ENCODE measurements at regions not wholly inside any gene's neighbourhood (a gene's known extent, or its start where the extent isn't known, plus 50 kb on each side); places are given as distances from the start of the nearest gene placed in this dataset.
"Not testable (repeated sequence)": the region's sequence is repeated elsewhere in the genome, so short reads cannot be mapped to it uniquely, and the experiment has no call there.

- no peak overlapping the region for H3K27ac ChIP-seq
- H3K4me1 ChIP-seq = no peaks in the 10 kb centered on the region
- 44 to 57% methylated on average over 5 to 6 of the region's 7 CpGs for WGBS, 2 donors
- no peak for DNase-seq
- no peaks in the 10 kb centered on the region for H3K36me3 ChIP-seq
- H3K4me3 ChIP-seq = no peak overlapping the region
- peaks cover 0 to 12% (median 0%) of the 10 kb centered on the region in 4 donors for H3K27me3 ChIP-seq
- H3K9me3 ChIP-seq = no peaks in the 10 kb centered on the region
- intact Hi-C loops (cut with DNase I) = no loop called here
- TF ChIP-seq CTCF (IDR thresholded peaks at IDR 0.05) = peak in 4 of 6 experiments; percentile 16 to 39 (median 31)
- no peak for TF ChIP-seq POLR2A (IDR thresholded peaks at IDR 0.05)
These were observed 285.1 kb downstream of the CCSER2 start for GRCh38 chr10:84613336-84614021.

- DNase-seq = no peak
- Histone ChIP-seq H3K36me3 (no peaks in the 10 kb centered on the region), H3K27me3 (peaks cover 0 to 4% (median 0%) of the 10 kb centered on the region in 4 donors), H3K4me3 (no peak overlapping the region), H3K4me1 (no peaks in the 10 kb centered on the region), H3K27ac (no peak overlapping the region), H3K9me3 (no peaks in the 10 kb centered on the region)
- 61 to 70% methylated on average over 6 of the region's 6 CpGs for WGBS, 2 donors
- intact Hi-C loops (cut with DNase I) = no loop called here
- TF ChIP-seq POLR2A (IDR thresholded peaks at IDR 0.05) (no peak), CTCF (IDR thresholded peaks at IDR 0.05) (no peak)
These were observed 298.2 kb downstream of the CCSER2 start for GRCh38 chr10:84626397-84627087.

- WGBS, 2 donors = 58 to 70% methylated on average over 5 of the region's 5 CpGs
- intact Hi-C loops (cut with DNase I) = no loop called here
These were observed 304.5 kb downstream of the CCSER2 start for GRCh38 chr10:84632866-84633265.

DNA sequence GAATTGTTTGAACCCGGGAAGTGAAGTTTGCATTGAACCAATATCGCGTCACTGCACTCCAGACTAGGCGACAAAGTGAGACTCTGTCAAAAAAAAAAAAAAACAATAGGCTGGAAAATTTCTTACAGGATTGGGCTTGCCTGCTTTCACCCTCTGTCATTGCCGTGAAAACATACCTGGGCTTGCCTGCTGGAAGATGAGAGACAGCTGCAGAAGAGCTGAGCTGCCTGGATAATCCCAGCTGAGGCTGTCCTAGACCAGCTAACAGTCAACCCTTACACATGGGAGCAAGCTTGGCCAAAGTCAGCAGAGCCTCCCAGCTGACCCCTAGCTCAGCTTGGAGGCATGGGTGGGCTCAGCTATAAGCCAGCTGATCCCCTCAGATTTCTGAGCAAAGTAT lies 306.2 kb downstream of the CCSER2 start:
- 39 to 48% methylated on average over 5 of the region's 5 CpGs for WGBS, 2 donors
- H3K9me3 ChIP-seq = no peaks in the 10 kb centered on the region
- no peaks in the 10 kb centered on the region for H3K27me3 ChIP-seq
- no peak overlapping the region for H3K27ac ChIP-seq
- TF ChIP-seq CTCF (IDR thresholded peaks at IDR 0.05) = no peak
- no peak for TF ChIP-seq POLR2A (IDR thresholded peaks at IDR 0.05)
- no peaks in the 10 kb centered on the region for H3K36me3 ChIP-seq
- intact Hi-C loops (cut with DNase I) = no loop called here
- H3K4me1 ChIP-seq = no peaks in the 10 kb centered on the region
- H3K4me3 ChIP-seq = no peak overlapping the region
- no peak for DNase-seq

More at GRCh38 chr10:84632866-84633265, 304.5 kb downstream of the CCSER2 start:
- no peak for DNase-seq
- Histone ChIP-seq H3K9me3 (no peaks in the 10 kb centered on the region), H3K4me3 (no peak overlapping the region), H3K4me1 (no peaks in the 10 kb centered on the region), H3K27me3 (peaks cover 0 to 4% (median 0%) of the 10 kb centered on the region in 4 donors), H3K36me3 (no peaks in the 10 kb centered on the region), H3K27ac (no peak overlapping the region)
- TF ChIP-seq CTCF (IDR thresholded peaks at IDR 0.05) (no peak), POLR2A (IDR thresholded peaks at IDR 0.05) (no peak)

GRCh38 chr10:84650628-84651027 lies 322.2 kb downstream of the CCSER2 start:
- H3K9me3 ChIP-seq; intact Hi-C loops (cut with DNase I); H3K4me3 ChIP-seq; H3K27ac ChIP-seq; H3K27me3 ChIP-seq; H3K36me3 ChIP-seq; H3K4me1 ChIP-seq; DNase-seq: not testable (repeated sequence)
- WGBS, 2 donors = 64 to 73% methylated on average over 1 of the region's 1 CpG
